Activated CD4-positive, alpha-beta T cell treated with anti-CD3 and anti-CD28 coated beads for 48 hours (primary cell): ENCODE measurements at regions not wholly inside any gene's neighbourhood (a gene's known extent, or its start where the extent isn't known, plus 50 kb on each side); places are given as distances from the start of the nearest gene placed in this dataset.

Experiments
- DNase-seq: peaks from one replicate; pipeline ENCODE4 v3.0.0-alpha.2; 2020

- no peak for DNase-seq
Measured at GRCh38 chr7:31284106-31284505, 56.4 kb downstream of the NEUROD6 start.

- DNase-seq = no peak
Measured at GRCh38 chr7:31271641-31272405, 68.7 kb downstream of the NEUROD6 start.

GRCh38 chr7:31267486-31267885 lies 73.0 kb downstream of the NEUROD6 start:
- DNase-seq = no peak

GRCh38 chr7:31263338-31263737 lies 77.2 kb downstream of the NEUROD6 start:
- DNase-seq = no peak

GRCh38 chr7:31261341-31261740 lies 79.2 kb downstream of the NEUROD6 start:
- no peak for DNase-seq

GRCh38 chr7:31260851-31261250 lies 79.7 kb downstream of the NEUROD6 start:
- DNase-seq = no peak

- DNase-seq = no peak
Measured at GRCh38 chr7:31258391-31258790, 82.1 kb downstream of the NEUROD6 start.

GRCh38 chr7:31256506-31256905 lies 84.0 kb downstream of the NEUROD6 start:
- DNase-seq = no peak

GRCh38 chr7:31254926-31255325 lies 85.6 kb downstream of the NEUROD6 start:
- no peak for DNase-seq

- no peak for DNase-seq
Measured at GRCh38 chr7:31253532-31253931, 87.0 kb downstream of the NEUROD6 start.

- no peak for DNase-seq
Measured at GRCh38 chr7:31251441-31251840, 89.1 kb downstream of the NEUROD6 start.

GRCh38 chr7:31249671-31250070 lies 90.9 kb downstream of the NEUROD6 start:
- no peak for DNase-seq

GRCh38 chr7:31236868-31237267 lies 103.7 kb downstream of the NEUROD6 start:
- DNase-seq = no peak

- no peak for DNase-seq
Measured at GRCh38 chr7:31234836-31235605, 105.5 kb downstream of the NEUROD6 start.

- DNase-seq = no peak
Measured at GRCh38 chr7:31228957-31229356, 111.6 kb downstream of the NEUROD6 start.

GRCh38 chr7:31214751-31215150 lies 125.8 kb downstream of the NEUROD6 start:
- no peak for DNase-seq

- DNase-seq = no peak
Measured at GRCh38 chr7:31211281-31211680, 129.2 kb downstream of the NEUROD6 start.

- no peak for DNase-seq
Measured at GRCh38 chr7:31204071-31204470, 136.5 kb downstream of the NEUROD6 start.

GRCh38 chr7:31203551-31203950 lies 137.0 kb downstream of the NEUROD6 start:
- DNase-seq = no peak

- no peak for DNase-seq
Measured at GRCh38 chr7:31202801-31203200, 137.7 kb downstream of the NEUROD6 start.

GRCh38 chr7:31192986-31193385 lies 140.9 kb downstream of the ADCYAP1R1 start:
- DNase-seq = peak; percentile 43

- no peak for DNase-seq
Measured at GRCh38 chr7:31190906-31191305, 138.8 kb downstream of the ADCYAP1R1 start.

- no peak for DNase-seq
Measured at GRCh38 chr7:31186202-31186601, 134.1 kb downstream of the ADCYAP1R1 start.

GRCh38 chr7:31175672-31176071 lies 123.6 kb downstream of the ADCYAP1R1 start:
- DNase-seq = no peak
